ENCODE measurements at regions not wholly inside any gene's neighbourhood (a gene's known extent, or its start where the extent isn't known, plus 50 kb on each side); places are given as distances from the start of the nearest gene placed in this dataset.

- no peak for DNase-seq
Observed at GRCh38 chr14:96617635-96618034, 115.5 kb downstream of the PAPOLA start.

- no peak for DNase-seq
Observed at GRCh38 chr14:96622926-96623325, 120.7 kb downstream of the PAPOLA start.

- no peak for DNase-seq
Observed at GRCh38 chr14:96623676-96624484, 121.7 kb downstream of the PAPOLA start.

DNA sequence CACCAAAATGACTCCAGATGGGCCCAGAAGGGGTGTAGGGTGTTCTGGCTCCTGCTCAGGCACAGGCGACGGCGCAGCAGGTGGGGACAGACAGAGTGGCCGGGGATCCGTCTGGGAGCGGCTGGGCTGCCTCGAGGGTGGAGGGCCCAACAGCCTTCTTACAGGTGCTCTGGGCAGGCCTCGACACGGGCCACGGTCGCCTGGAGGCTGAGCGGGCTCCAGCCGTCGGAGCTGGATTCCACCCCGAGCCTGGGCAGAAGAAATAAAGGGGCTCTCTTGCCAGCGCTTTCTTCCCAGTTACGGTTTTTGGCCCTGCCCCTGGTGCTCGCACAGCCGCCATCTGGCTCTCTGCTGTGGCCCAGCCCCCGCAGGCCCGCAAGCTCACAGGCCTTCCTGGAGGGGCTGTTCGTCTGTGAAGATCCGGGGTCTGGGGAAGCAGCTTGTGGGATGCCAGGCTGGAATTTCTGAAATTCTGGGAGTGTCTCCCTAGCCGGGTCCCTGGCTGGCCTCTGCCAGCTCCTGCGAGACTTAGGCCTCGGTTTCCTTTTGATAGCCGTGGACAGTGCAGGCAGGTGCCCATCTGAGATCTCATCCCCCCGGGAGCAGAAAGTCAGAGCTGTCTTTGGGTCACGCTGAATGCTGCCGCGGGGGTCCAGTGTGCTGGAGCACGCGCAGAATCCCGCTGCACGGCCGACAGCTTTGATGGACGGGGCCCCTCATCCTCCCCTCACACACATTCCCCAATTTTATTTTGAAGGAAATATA lies 122.7 kb downstream of the PAPOLA start:
- DNase-seq: no peak

DNA sequence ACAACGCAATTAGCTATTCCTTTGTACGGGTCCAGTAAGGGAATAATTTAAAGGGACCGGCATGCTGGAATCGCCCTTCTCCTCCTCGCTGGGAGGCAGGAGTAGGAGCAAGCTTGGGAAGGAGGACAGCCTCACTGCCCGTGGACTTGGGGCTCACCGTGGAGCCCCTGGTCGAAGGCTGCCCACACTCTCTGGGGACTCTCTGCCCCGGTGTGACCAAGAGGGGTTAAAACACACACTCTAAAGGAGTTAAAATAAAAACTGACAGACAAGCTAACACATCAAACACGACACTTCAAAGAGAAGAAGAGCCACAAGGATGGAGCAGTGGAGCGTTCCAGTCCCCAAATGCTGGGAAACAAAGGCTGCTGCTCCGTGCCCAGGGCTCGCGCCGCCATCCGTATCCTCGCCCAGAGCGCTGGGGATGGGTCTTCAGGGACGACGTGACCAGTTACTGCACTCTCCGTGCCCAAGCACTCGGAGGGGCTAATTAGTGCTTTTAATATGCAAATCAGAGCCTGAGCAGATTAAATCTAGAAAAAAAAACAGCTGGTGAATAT lies 123.3 kb downstream of the PAPOLA start:
- DNase-seq: no peak

DNA sequence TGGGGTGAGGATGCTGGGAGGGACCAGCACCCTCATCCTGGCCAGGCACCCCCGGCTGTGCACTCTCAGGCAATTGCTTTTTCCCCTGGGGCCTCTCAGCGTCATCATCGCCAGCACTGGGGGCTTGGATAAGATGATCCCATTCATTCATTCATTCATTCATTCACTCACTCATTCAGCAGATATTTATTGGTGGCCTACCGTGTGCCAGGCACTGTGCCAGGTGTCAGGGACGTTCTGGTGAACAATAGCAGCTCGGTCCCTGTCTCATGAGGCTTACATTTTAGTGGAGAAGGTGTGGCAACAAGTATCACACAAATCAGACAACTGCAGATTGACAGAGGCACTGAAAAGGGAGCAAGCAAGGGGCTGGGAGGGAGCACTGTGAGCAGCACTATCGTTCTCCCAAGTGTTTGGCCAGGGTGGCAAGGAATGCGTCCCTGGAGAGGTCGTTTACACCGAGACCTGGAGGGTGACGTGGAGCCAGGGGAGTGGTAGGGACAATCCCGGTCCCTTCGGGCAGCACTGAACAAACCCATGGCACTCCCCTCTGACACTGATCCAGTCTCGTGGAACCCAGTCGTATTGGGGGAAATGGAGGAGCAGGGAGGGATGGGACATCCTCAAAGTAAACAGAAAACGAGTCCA lies 124.1 kb downstream of the PAPOLA start:
- no peak for DNase-seq

DNA sequence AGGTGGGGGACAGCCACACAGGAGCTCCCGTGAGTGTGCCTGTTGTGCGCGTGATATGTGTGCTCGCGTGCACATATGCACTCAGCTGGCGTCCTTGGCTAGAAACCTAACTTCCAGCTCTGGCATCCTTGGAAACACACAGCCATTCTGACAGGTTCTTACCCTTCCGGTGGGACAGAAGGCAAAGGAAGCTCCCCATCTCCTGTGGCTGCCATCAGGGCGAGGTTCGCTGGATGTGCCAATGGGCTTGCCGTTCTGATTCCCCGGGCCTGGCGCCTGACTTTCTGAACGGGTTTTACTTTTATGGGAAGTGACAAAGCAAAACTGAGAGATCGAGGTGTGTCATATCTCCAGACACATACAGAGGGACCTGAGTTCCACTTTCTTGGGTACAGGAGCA lies 124.7 kb downstream of the PAPOLA start:
- DNase-seq: no peak

DNA sequence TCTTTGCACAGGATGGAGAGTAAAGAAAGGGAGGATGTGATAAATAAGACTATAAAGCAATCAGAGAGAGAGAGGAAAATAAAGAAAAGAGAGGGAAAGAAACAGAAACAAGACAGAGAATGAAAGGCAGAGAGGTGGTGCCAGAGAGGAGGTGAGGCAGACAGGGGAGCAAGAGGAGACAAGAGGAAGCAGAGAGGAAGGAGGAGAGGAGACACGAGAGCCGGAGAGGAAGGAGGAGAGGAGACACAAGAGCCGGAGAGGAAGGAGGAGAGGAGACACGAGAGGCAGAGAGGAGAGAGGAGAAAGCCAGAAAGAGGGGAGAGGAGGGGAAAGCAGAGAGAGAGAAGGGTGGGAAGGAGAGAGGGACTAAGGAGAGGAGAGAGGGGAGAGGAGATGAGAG lies 125.2 kb downstream of the PAPOLA start:
- DNase-seq: no peak

GRCh38 chr14:96627811-96628775 lies 125.9 kb downstream of the PAPOLA start:
- no peak for DNase-seq

DNA sequence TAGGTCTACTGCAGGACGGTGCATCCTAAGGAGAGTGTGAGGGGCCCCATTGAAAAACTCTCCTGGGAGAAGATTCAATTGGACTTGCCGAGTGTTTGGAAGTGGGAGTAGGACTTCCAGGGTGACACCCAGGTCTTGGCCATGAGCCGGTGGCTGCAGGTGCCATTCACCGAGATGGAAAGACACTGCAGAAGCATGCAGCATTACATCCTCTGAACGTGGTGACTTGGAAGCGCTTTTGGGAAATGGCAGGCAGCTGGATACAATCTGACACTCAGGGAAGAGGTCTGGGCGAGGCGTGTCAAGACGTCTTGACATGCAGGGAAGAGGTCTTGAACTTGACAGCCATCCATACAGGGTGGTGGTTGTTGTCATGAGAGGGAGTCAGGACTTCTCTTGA lies 126.9 kb downstream of the PAPOLA start:
- no peak for DNase-seq

DNA sequence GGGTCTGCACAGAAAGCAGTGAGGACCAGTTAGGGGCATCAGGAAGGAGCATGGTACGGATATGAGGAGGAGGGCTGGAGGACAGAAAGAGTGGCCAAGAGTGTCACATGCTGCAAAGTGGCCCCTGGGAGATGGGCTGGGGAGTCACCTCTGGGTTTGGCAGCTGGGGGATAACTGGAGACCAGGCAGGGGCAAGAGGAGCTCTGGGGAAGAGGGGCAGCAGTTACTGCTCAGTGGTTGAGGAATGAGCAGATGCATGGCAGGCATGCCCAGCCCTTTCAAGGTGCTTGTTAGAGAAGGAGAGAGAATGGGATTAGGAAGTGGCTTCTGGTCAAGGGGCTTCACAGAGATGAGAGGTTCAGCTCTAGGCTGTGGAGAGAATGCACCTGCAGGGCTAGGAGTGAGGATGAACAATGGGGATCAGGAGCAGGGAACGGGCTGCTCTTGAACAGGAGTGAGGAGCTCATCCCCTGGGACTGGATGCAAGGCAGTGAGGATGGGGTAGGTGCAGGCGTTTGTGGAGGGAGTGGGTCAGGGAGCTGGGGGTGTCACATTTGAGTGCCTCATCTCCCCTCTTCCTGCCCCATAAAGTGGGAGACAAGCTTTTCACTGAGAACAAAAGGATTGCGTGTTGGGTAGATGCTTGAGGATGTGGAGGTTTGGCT lies 127.5 kb downstream of the PAPOLA start:
- no peak for DNase-seq

- no peak for DNase-seq
Observed at GRCh38 chr14:96630281-96630680, 128.1 kb downstream of the PAPOLA start.

DNA sequence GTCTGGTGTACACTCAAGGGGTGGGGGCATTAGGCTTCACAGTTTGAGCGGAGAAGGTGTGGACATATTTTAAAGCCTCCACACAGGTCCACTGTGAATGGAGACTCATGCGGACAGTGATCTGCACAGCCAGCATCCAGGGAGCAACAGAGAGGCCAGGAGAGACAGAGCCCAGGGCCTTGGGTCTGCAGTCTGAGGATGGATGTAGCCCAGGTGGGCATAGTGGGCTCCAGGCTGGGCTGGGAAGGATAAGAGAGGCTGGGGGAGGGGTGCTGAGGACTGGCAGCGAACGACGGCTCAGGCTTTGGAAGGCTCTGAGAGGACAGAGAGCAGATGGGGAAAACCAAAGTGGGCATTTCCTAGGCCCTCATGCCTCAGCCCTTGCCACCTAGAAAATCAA lies 128.8 kb downstream of the PAPOLA start:
- no peak for DNase-seq

DNA sequence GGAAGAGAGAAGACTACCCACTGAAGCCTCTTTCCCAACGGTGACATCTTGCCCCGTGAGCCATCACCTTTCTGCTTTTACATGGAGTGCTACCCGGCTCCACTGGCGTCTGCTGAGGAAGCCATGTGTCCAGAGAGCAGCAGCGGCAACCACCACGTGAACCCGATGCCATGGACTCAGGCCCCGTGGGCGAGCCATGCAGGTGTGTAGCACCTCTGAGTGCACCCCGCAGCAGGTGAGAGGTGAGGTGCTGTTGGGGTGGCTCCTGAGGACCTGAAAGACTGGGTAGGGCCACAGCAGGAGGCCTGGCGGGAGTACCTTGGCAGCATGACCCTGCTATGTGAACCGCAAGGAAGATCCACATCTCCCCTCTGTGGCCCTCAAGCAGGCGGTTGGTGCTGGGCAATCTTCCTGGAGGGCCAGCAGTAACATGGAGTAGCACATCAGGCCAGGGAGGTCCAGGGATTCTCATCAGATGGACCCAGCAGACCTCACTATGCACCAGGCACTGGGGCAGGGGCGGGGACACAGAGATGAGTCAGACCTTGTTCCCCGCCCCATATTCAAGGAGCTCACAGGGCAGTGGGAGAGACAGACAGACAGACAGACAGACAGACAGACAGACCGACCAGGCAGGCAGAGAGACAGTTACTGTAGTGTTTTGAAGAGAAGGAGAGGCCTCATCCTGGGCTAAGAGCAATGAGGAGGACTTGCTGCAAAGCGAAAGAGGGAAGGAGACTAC lies 129.6 kb downstream of the PAPOLA start:
- no peak for DNase-seq

DNA sequence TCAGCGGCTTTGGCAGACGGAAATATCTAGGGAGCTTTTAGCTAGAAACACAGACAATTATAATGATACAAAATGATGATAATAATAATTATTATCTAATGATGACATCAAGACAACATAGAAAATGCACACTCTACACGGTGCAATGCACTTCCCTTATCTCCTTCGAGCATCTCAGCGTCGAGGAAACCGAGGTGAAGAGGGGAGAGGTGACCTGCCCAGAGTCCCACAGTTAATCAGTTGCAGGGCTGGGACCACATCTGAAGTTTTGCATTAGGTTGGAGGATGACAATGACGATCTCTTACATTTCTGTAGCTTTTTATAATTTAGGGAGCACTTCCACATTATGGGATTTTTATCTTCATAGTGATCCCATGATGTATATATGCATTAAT lies 130.2 kb downstream of the PAPOLA start:
- DNase-seq: no peak

GRCh38 chr14:96633096-96633495 lies 130.9 kb downstream of the PAPOLA start:
- no peak for DNase-seq

GRCh38 chr14:96634481-96634880 lies 132.3 kb downstream of the PAPOLA start:
- no peak for DNase-seq

DNA sequence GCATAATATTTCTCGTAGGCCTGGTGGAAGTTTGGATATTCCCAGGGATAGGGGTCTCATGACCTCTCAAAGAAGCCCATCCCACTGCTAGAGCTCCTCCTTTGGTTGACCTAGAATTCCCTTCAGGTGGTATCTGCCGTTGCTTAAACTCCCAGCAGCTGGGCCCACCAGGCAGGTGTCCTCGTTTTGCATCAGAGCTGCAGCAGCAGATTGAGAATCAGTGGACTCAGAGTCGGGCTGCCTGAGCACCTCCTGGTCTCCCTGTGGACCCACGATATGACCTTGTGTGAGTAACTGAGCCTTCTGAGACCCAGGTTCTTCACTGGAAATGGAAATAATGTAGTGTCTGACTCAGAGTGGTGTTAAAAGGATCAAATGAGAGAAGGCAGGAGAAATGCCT lies 132.7 kb downstream of the PAPOLA start:
- DNase-seq: no peak

- no peak for DNase-seq
Observed at GRCh38 chr14:96635850-96636249, 133.7 kb downstream of the PAPOLA start.

GRCh38 chr14:96637521-96637920 lies 135.3 kb downstream of the PAPOLA start:
- no peak for DNase-seq
